WERI-Rb-1 (cell line): ENCODE measurements at regions not wholly inside any gene's neighbourhood (a gene's known extent, or its start where the extent isn't known, plus 50 kb on each side); places are given as distances from the start of the nearest gene placed in this dataset.
"Not testable (repeated sequence)": the region's sequence is repeated elsewhere in the genome, so short reads cannot be mapped to it uniquely, and the experiment has no call there.

Experiments used
- DNase-seq: peaks from one replicate; pipeline ENCODE4 v3.0.0-alpha.2; 2020
- H3K27ac ChIP-seq: fragments of 250-450 bp; sonication (Bioruptor Pico); 2 replicates; pipeline ENCODE4 v1.5.1; 2020; ENCODE audit warnings: mild to moderate bottlenecking, moderate library complexity
- H3K27me3 ChIP-seq: fragments of 250-450 bp; sonication (Bioruptor Pico); 2 replicates; pipeline ENCODE4 v1.5.1; 2021; ENCODE audit warnings: mild to moderate bottlenecking, low read depth, moderate library complexity; ENCODE audit not compliant: insufficient read depth, severe bottlenecking
- H3K36me3 ChIP-seq: fragments of 250-450 bp; sonication (Bioruptor Pico); 2 replicates; pipeline ENCODE4 v1.5.1; 2020; ENCODE audit warnings: mild to moderate bottlenecking, moderate library complexity
- H3K4me3 ChIP-seq: 2 replicates; pipeline ENCODE4 v1.5.1; 2011; ENCODE audit warnings: low read depth, mild to moderate bottlenecking, control low read depth, low read length
- H3K9me3 ChIP-seq: fragments of 250-450 bp; sonication (Bioruptor Pico); 2 replicates; pipeline ENCODE4 v1.5.1; 2021; ENCODE audit warnings: mild to moderate bottlenecking, moderate library complexity; ENCODE audit not compliant: severe bottlenecking
- TF ChIP-seq, protein P1 (sequence below): IDR thresholded peaks from 2 replicates; pipeline ENCODE4 v1.5.1; 2011; ENCODE audit warnings: low read depth, mild to moderate bottlenecking, control low read depth, inconsistent platforms, low read length

DNA sequence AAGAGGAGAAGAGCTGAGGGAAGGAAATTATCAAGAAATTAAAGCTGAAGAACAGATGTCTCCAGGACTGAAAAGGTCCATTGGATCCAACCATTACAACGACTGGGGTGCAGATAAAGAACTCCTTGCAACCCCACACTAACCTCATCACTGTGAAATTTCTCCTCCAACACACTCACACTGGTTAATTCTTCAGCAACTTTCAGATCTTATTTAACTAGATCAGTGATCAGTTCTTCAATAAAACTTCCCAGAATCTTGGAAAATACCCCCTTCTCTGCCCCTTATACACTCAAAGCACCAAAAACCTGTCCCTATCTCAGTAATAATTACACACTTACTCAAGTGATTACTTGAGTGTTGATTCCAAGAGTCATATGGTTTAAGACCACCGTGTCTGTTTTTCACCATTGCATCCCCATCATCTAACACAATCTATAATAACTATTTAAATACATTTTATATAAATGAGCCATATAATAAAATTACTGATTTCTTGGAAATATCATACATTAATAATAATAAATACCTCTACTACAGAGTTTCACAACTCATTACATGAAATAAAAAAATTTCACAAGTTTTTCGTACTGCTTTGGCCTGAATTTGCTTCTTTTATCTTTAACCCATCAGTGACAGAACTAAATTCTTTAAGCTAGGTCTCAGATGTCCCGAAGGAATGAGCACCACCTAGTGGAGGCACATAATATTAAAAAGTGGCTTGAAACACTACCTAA, 123.7 kb downstream of the MPP7 start:
- TF ChIP-seq, protein P1, sequence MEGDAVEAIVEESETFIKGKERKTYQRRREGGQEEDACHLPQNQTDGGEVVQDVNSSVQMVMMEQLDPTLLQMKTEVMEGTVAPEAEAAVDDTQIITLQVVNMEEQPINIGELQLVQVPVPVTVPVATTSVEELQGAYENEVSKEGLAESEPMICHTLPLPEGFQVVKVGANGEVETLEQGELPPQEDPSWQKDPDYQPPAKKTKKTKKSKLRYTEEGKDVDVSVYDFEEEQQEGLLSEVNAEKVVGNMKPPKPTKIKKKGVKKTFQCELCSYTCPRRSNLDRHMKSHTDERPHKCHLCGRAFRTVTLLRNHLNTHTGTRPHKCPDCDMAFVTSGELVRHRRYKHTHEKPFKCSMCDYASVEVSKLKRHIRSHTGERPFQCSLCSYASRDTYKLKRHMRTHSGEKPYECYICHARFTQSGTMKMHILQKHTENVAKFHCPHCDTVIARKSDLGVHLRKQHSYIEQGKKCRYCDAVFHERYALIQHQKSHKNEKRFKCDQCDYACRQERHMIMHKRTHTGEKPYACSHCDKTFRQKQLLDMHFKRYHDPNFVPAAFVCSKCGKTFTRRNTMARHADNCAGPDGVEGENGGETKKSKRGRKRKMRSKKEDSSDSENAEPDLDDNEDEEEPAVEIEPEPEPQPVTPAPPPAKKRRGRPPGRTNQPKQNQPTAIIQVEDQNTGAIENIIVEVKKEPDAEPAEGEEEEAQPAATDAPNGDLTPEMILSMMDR = peak; percentile 14; the same call in 1 of the 2 replicates
- no peaks in the 10 kb centered on the region for H3K36me3 ChIP-seq
- H3K27me3 ChIP-seq = no peaks in the 10 kb centered on the region
- H3K9me3 ChIP-seq = no peaks in the 10 kb centered on the region
- no peak overlapping the region for H3K4me3 ChIP-seq
- H3K27ac ChIP-seq = no peak overlapping the region
- DNase-seq = peak; percentile 6

DNA sequence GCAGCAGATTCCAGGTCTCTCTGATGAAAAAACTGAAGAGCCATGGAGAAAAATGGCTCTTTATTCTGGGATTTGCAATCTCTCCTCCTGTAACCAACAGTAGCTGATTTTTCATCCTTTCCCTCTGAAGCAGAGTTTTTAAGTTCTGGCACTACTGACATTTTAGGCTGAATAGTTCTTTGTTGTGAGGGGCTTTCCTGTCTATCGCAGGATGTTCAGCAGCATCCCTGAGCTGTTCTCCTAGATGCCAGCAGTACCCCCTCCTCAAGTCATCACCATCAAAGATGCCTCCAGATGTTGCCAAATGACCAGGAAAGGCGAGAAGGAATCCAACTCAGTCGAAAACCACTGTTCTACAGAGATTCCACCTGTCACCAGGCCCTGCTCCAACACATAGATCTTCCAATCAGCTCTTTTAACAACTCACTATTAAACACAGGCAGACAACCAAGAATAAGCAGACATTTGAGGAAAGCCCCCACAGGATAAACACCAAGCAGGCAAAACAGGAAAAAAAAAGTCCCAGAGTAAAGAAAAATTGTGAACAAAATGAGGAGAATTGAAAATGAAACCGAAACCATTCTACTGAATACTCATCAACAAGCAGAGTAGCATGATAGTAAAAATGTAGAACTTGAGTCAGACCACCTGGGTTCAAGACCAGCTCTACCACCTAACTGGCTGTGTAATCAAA, 124.8 kb downstream of the MPP7 start:
- Histone ChIP-seq H3K4me3 (no peak overlapping the region), H3K36me3 (no peaks in the 10 kb centered on the region), H3K27ac (no peak overlapping the region), H3K9me3 (no peaks in the 10 kb centered on the region), H3K27me3 (no peaks in the 10 kb centered on the region)
- TF ChIP-seq, protein P1 = no peak
- no peak for DNase-seq

DNA sequence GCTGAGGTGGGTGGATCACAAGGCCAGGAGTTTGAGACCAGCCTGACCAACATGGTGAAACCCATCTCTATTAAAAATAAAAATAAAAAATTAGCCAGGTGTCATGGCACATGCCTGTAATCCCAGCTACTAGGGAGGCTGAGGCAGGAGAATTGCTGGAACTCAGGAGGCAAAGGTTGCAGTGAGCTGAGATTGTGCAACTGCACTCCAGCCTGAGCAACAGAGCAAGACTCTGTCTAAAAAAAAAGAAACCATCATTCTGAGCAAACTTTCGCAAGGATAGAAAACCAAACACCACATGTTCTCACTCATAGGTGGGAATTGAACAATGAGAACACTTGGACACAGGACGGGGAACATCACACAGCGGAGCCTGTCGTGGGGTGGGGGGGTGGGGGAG, 126.4 kb downstream of the MPP7 start:
- DNase-seq, H3K9me3 ChIP-seq: not testable (repeated sequence)

DNA sequence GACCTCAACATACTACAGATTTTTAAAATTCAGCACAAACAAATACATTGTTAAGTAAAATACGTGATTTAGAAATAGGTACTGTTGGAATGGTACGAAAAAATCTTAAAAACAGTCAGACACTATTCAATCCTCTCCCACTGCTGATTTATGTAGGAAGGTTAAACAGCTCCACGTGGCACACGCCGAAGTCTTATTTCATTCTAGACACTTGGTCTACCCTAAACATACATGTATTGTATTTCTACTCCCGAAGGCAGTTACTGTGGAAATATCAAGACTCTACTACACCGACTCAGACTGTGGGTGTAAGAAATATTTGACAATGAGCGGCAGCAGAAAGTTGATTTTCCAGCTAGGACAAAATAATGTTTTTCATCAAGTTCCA, 130.6 kb downstream of the MPP7 start:
- DNase-seq = no peak
- TF ChIP-seq, protein P1 = no peak
- no peak overlapping the region for H3K27ac ChIP-seq
- no peak overlapping the region for H3K4me3 ChIP-seq
- H3K27me3 ChIP-seq = no peaks in the 10 kb centered on the region
- no peaks in the 10 kb centered on the region for H3K9me3 ChIP-seq
- H3K36me3 ChIP-seq = no peaks in the 10 kb centered on the region

More for the DNA sequence above, 126.4 kb downstream of the MPP7 start:
- not testable (repeated sequence) for H3K4me3 ChIP-seq, H3K36me3 ChIP-seq, H3K27me3 ChIP-seq, H3K27ac ChIP-seq

DNA sequence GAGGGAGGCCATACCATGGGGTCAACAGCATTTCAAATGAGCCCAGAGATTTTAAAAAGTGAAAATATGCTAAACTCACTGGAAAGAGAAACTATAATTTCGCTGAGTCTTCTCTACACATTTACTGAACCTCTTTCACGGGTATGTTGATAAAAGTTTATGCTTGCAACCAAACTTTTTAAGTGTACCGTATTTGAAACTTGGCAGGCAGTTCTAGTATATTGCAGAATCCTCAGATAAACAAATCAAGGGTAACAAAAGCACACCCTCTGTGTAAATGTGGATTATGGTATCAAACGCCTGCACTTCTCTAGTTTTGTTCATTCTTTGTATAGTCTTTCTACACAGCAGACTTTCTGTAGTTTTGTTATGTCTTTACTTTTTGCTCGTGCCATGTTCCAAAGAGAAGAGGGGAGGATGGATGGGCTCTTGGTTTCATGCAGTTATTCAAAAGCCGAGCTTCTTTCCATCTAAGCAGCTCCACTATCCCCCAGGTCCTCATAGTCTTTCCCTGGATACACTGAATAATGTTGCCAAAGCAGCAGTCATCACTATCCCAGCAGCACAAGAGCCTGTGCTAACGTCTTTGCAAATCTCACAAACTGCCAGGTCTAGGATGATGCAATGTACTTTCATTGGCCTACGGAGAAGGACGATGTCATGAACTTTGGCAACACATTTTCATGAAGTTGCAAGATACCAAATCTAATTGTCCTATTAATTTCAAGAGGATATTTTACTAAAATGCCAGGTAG, 131.2 kb downstream of the MPP7 start:
- DNase-seq = no peak
- Histone ChIP-seq H3K27me3 (no peaks in the 10 kb centered on the region), H3K9me3 (no peaks in the 10 kb centered on the region), H3K27ac (no peak overlapping the region), H3K36me3 (no peaks in the 10 kb centered on the region), H3K4me3 (no peak overlapping the region)
- TF ChIP-seq, protein P1 = no peak

DNA sequence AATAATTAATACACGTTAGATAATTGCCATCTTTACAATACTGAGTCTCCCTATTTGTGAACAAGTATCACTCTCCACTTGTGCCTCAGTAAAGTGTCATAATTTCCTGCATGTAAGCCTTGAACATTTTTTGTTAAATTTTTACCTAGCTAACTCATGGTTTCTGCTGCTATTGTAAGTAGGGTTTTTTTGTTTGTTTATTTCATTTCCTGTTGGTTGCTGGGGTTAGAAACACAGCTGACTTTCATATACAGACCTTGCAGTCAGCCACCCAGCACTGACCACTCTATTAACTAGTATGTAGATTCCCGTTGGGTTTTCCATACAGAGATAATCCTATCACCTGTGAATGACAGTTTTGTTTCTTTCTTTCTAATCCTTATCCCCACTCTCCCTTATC, 133.3 kb downstream of the MPP7 start:
- no peak overlapping the region for H3K27ac ChIP-seq
- no peak overlapping the region for H3K4me3 ChIP-seq
- no peaks in the 10 kb centered on the region for H3K36me3 ChIP-seq
- no peak for DNase-seq
- TF ChIP-seq, protein P1 = no peak
- no peaks in the 10 kb centered on the region for H3K27me3 ChIP-seq
- no peaks in the 10 kb centered on the region for H3K9me3 ChIP-seq
